ENCODE measurements at regions not wholly inside any gene's neighbourhood (a gene's known extent, or its start where the extent isn't known, plus 50 kb on each side); places are given as distances from the start of the nearest gene placed in this dataset.

GRCh38 chr5:27568811-27569210 lies 530.4 kb upstream of the CDH9 start:
- in situ Hi-C loops (cut with MboI; ENCODE audit: low sequenced_read_pairs, unreplicated experiment): no loop called here
- no peak for DNase-seq (ENCODE audit: low spot score)
- TF ChIP-seq CTCF (IDR thresholded peaks at IDR 0.05; ENCODE audit: borderline replicate concordance, control extremely low read depth, extremely low read depth, insufficient read depth, missing control alignments): no peak

GRCh38 chr5:27561408-27561807 lies 523.0 kb upstream of the CDH9 start:
- in situ Hi-C loops (cut with MboI; ENCODE audit: low sequenced_read_pairs, unreplicated experiment): no loop called here
- TF ChIP-seq CTCF (IDR thresholded peaks at IDR 0.05; ENCODE audit: borderline replicate concordance, control extremely low read depth, extremely low read depth, insufficient read depth, missing control alignments): no peak

GRCh38 chr5:27548484-27548883 lies 510.1 kb upstream of the CDH9 start:
- in situ Hi-C loops (cut with MboI; ENCODE audit: low sequenced_read_pairs, unreplicated experiment): no loop called here
- TF ChIP-seq CTCF (IDR thresholded peaks at IDR 0.05; ENCODE audit: borderline replicate concordance, control extremely low read depth, extremely low read depth, insufficient read depth, missing control alignments): no peak
- no peak for DNase-seq (ENCODE audit: low spot score)

More at GRCh38 chr5:27561408-27561807, 523.0 kb upstream of the CDH9 start:
- no peak for DNase-seq (ENCODE audit: low spot score)

GRCh38 chr5:27535031-27535557 lies 496.7 kb upstream of the CDH9 start:
- in situ Hi-C loops (cut with MboI; ENCODE audit: low sequenced_read_pairs, unreplicated experiment): no loop called here
- DNase-seq (ENCODE audit: low spot score): no peak
- no peak for TF ChIP-seq CTCF (IDR thresholded peaks at IDR 0.05; ENCODE audit: borderline replicate concordance, control extremely low read depth, extremely low read depth, insufficient read depth, missing control alignments)

- in situ Hi-C loops (cut with MboI; ENCODE audit: low sequenced_read_pairs, unreplicated experiment): no loop called here
- no peak for DNase-seq (ENCODE audit: low spot score)
- TF ChIP-seq CTCF (IDR thresholded peaks at IDR 0.05; ENCODE audit: borderline replicate concordance, control extremely low read depth, extremely low read depth, insufficient read depth, missing control alignments): no peak
These were observed 493.9 kb upstream of the CDH9 start for GRCh38 chr5:27532305-27532704.

- no peak for TF ChIP-seq CTCF (IDR thresholded peaks at IDR 0.05; ENCODE audit: borderline replicate concordance, control extremely low read depth, extremely low read depth, insufficient read depth, missing control alignments)
- DNase-seq (ENCODE audit: low spot score): no peak
- in situ Hi-C loops (cut with MboI; ENCODE audit: low sequenced_read_pairs, unreplicated experiment): no loop called here
These were observed 486.1 kb upstream of the CDH9 start for GRCh38 chr5:27524515-27524914.

GRCh38 chr5:27523629-27524028 lies 485.2 kb upstream of the CDH9 start:
- TF ChIP-seq CTCF (IDR thresholded peaks at IDR 0.05; ENCODE audit: borderline replicate concordance, control extremely low read depth, extremely low read depth, insufficient read depth, missing control alignments): no peak
- in situ Hi-C loops (cut with MboI; ENCODE audit: low sequenced_read_pairs, unreplicated experiment): no loop called here
- no peak for DNase-seq (ENCODE audit: low spot score)

Data from GM13976 (cell line).